GM19463 (cell line): ENCODE measurements at regions not wholly inside any gene's neighbourhood (a gene's known extent, or its start where the extent isn't known, plus 50 kb on each side); places are given as distances from the start of the nearest gene placed in this dataset.

Source experiments
- ATAC-seq: cut with Tn5 transposase; IDR thresholded peaks from one replicate; pipeline ENCODE4 v1.9.1; 2021; ENCODE audit warnings: mild to moderate bottlenecking, moderate library complexity; ENCODE audit not compliant: unreplicated experiment

DNA sequence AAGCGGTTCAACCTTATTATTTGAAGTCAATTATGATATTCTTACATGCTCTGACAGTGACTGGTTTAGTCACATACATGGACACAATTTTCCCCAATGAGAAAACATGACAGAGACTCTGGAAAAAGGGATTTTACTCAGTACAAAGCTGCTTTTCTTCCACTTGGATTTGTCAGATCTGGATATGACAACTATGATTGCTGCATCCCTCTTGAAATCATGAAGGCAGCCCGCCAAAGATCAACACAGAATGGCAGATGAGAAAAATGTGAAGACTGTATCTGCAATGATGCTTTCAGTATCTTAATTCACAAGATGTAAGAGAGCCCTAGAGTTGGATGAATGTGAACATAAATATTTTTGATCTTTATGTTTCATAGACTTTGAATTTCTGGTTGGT lies 439.6 kb downstream of the CDH8 start:
- no peak for ATAC-seq

DNA sequence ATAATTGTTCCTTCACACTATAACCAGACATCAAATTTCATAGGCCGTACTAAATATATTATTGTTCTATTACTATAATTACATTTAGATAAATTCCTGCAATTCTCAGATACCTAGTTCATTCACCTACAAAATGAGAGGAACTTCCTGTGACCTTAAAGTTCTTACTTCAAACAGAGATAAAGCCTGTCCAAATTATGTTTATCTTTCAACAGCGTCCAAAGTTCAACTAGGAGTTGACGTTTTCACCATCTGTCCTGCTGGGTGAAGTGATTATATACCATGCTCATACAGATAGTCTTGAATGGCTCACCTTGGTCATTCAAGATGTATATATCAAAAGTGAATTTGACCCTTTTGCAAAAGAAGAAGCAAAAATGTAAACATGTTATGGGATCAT lies 440.6 kb downstream of the CDH8 start:
- no peak for ATAC-seq

- ATAC-seq = no peak
Observed at GRCh38 chr16:61590577-61590976, 445.7 kb downstream of the CDH8 start.

GRCh38 chr16:61587526-61587925 lies 448.7 kb downstream of the CDH8 start:
- ATAC-seq = no peak

DNA sequence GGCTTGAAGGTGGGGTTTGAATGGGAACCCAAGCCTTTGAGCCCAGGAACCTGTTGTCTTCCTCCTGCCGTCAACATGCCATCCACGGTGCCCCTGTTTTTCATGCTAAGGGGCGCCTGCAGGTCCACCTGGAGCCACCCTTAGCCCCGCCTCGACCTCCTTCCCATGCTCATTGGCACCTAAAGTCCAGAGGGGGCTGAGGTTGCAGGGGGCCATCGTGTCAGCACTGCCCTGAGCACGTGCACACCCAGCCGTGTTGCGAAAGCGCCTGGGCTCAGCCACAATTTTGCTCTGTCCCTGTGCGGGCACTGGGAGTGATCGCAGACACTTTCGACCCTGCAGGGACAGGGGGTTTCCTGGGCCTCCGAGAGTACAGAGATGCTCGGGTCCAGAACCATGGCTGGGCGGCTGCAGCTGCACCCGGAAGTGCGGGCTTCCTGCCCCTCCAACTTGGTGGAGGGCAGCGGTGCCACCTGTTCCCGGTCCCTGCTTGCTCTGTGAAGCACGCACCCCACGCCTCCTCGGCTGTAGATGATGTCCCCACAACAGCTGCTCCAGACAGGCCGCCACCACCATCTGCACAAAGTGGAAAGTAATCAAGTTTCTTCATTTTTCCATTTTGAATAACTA lies 454.7 kb downstream of the CDH8 start:
- ATAC-seq = no peak

DNA sequence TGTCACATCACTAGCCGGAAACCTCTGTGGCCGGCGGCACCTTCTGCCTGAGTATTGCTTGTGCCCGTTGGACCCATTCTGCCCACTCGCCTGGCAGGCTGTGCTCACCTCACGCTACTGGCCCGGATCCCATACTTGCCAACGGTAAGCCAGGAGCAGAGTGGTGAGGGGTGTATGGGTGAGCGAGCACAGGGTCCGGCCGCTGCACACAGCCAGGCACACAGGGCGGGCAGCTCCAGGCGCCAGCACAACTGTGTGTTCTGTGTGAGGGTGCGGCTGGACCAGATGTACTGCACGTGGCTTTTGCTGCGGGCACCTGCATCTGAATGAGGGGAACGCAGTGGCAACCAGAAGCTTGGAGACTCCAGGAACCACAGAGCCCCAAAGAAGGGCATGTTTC lies 455.7 kb downstream of the CDH8 start:
- ATAC-seq = no peak

- ATAC-seq = no peak
Observed at GRCh38 chr16:61579195-61579594, 457.0 kb downstream of the CDH8 start.

GRCh38 chr16:61576476-61576875 lies 459.8 kb downstream of the CDH8 start:
- no peak for ATAC-seq

GRCh38 chr16:61575617-61576016 lies 460.6 kb downstream of the CDH8 start:
- no peak for ATAC-seq

GRCh38 chr16:61569028-61569427 lies 467.2 kb downstream of the CDH8 start:
- no peak for ATAC-seq

DNA sequence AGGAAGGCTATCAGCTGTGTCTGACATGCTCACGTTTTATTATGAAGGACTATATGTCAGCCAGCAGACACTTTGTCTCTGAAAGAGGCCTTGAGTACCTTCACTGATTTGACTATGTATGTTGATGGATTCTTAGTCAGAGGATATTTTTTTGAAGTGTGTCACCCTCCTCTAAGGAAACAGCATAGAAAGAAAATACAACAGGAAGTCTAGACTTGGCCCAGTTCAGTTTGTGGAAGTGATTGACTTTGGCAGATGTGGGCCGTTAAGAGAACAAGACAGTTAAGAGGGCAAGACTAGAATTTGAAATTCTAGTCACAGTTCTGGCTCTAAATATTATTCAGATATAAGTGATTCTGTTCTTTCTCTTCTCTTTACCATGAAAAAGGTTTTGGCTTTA lies 471.5 kb downstream of the CDH8 start:
- no peak for ATAC-seq

DNA sequence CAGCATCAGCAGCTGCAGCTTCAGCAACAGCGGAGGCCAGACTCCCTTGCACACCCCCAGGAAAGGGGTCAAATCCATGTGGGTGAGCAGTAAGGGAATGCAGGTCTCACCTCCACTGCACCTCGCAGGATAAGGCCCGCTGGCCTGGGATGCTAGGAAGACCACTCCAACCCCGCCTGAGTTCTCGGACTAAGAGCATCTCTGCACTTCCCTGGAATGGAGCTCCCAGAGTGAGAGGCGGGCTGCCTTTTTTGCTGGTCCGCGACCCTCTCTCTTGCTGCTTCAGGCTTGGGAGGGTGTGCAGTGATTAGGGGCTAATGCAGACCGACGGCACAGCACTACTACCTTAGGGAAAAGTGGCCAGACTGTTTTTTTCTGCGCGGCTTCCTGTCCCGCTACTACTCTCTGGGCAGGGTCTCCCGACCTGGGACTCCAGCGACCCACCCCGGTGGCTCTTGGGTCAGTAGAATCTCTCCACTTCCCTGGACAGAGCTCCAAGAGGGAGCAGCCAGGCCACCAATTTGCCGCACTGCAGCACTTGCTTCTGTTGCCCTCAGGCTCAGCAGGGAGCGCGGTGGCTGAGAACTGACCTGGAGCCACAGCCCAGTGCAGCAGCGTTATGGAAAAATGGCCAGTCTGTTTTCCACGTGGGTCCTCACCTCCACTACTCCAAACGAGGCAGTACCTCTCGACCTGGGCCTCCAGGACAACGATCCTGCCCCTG lies 480.4 kb downstream of the CDH8 start:
- ATAC-seq = no peak

DNA sequence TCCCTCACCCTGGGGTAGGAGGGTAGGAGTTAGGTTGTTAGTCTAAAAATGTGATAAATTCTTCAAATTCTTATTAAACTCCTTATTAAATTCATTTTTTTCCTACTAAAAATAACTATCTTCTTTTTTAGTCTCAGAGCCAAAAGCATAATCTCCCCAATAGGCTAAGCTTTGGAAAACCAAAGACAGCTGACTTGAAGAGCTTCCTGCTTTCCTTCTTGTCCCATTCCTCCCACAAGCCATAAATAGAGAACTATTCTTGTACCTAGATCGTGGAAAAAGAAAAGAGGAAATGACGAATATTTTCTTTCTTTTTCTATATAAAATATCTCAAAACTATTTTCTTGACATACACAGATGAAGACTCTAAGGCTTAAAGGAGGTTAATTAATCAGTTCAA lies 486.9 kb downstream of the CDH8 start:
- no peak for ATAC-seq

DNA sequence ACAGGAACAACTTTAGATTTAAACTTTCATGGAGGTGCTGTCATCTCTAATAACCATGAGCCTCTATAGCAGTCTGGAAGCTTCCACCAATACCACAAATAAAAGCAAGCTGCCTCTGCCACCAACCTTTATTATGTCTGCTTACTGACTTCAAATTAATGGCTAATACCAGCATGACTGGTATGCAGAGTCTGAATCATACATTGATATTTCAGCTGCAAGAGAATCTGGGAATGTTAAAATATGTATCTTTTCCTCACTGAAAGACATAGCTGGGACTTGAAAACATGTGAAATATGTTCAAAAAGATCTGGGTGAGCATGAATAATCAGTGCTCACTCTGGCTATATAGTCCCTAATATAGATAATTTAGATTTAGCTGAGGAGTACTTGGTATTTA lies 488.6 kb downstream of the CDH8 start:
- no peak for ATAC-seq

DNA sequence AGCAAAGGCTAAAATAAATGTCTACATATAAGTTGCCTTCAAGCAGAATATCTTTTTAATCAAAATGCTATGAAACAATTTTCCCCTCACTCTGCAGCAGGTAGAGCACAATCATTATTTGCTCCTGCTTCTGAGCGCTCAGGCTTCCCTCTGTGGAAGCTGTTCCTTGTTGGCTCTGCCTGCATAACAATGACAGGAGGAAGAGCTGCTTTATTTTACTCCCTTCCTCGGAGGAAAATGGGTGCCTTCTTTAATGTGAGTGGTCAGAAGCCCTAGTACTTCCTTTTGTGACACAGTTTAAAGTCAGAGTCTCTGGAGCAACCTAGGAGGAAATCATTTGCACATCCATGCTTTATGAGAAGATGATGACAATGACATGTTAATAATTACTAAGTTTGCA lies 492.1 kb downstream of the CDH8 start:
- ATAC-seq = no peak

DNA sequence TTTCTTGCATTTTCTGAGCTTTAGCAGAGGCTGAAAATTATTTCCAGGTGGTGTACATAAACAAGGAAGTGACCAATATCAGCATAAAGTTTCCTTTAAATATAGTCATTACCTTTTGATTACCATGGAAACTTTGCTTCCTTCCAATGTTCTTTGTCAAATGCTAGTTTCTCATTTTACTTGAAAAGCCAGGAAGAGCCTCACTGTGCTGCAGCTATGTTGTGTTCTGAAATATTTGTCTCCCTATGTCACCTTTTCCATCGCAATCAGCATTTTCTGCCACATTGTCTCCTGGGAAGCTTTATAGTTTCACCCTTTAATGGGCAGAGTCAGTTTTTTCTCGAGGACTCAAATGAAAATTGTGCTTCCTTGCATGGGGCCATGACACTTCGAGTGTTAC lies 496.0 kb downstream of the CDH8 start:
- no peak for ATAC-seq

- ATAC-seq = no peak
Observed at GRCh38 chr16:61530697-61531096, 505.5 kb downstream of the CDH8 start.

DNA sequence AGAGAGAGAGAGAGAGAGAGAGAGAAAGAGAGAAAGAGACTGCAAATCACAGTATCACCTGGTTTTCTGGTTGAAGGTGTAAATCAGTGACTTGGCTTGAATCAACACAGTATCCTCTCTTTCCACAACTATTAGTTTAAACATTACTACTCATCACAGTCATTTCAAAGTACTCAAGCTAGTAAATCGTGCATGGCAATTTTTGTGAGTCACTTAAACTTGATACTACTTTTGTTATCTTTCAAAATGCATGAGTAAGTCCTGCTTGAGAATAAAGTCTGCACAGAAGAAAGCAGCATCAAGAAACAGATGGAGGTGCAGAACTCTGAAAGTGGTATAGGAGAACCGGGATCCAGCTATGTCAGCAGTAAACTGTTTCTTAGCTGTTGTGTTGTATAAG lies 535.4 kb downstream of the CDH8 start:
- ATAC-seq = no peak

GRCh38 chr16:61480250-61480649 lies 556.0 kb downstream of the CDH8 start:
- ATAC-seq = no peak

GRCh38 chr16:61471737-61472136 lies 564.5 kb downstream of the CDH8 start:
- ATAC-seq = no peak

GRCh38 chr16:61471023-61471422 lies 565.2 kb downstream of the CDH8 start:
- ATAC-seq = no peak

DNA sequence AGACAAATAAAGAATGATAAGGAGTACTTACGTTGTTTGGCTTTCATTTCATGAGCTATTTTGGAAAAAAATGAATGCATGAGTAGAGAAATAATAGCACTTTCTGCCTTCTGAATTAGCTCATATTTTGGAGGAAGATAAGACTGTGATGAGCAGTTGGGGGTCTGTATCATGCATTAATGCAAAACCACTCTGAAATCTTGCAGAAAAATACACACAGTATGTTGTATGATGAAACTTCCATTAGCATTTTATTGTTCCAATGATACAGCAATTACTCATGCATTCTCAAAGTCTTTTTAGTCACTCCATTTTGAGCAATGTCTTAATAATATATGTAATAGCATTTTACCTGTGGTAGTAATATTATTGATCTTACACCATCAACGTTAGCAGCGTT lies 571.0 kb downstream of the CDH8 start:
- ATAC-seq = no peak

GRCh38 chr16:61460020-61460419 lies 576.2 kb downstream of the CDH8 start:
- no peak for ATAC-seq
